Mammary epithelial cell (primary cell): ENCODE measurements at regions not wholly inside any gene's neighbourhood (a gene's known extent, or its start where the extent isn't known, plus 50 kb on each side); places are given as distances from the start of the nearest gene placed in this dataset.

Experiments used
- CTCF ChIP-seq, 2 donors: IDR thresholded peaks in 1 of 2; conservative IDR thresholded peaks in 1 of 2; 2 replicates each; pipeline ENCODE4 v1.5.1; 2011 to 2012; ENCODE audit warnings: inconsistent platforms in 2 of 2, low read length in 2 of 2, mild to moderate bottlenecking in 2 of 2, control low read depth in 1 of 2, low read depth in 1 of 2; ENCODE audit not compliant: insufficient read depth in 1 of 2; ENCODE audit errors: extremely low read depth in 1 of 2
- EZH2 ChIP-seq: IDR thresholded peaks from 2 replicates; pipeline ENCODE4 v1.6.1; 2012; ENCODE audit warnings: low read length, inconsistent platforms, borderline replicate concordance

- TF ChIP-seq CTCF (conservative IDR thresholded peaks at IDR 0.05 in 1 of 2, IDR thresholded peaks at IDR 0.05 in 1 of 2; ENCODE audit: extremely low read depth in 1 of 2, insufficient read depth in 1 of 2, low read depth in 1 of 2, low read length in 2 of 2) (no peak), EZH2 (no peak)
Measured at GRCh38 chr4:56733352-56733751, 52.3 kb upstream of the HOPX start.
